K562 (cell line): ENCODE measurements at regions not wholly inside any gene's neighbourhood (a gene's known extent, or its start where the extent isn't known, plus 50 kb on each side); places are given as distances from the start of the nearest gene placed in this dataset.

ENCODE experiments used
- ATAC-seq: fragments of 200-7000 bp; cut with Tn5 transposase; 3 replicates; pipeline ENCODE4 v1.9.1; 2020; ENCODE audit warnings: moderate library complexity
- BruUV-seq: library from RNA; stranded (reverse); fragments of 400-500 nt; replicated peaks from 2 replicates; lab custom pipeline; 2021; lab: Mats Ljungman, UMichigan
- CTCF ChIA-PET: fragments of 300-600 bp; formaldehyde crosslinking; extraction: SDS; loops from one replicate; lab custom pipeline; 2021; ENCODE audit warnings: low intra/inter-chr PET ratio; lab: Yijun Ruan, JAX
- POLR2A ChIA-PET: fragments of 300-600, 350-650 bp; sonication (Branson Sonifier 250); formaldehyde crosslinking; extraction: SDS; loops from one replicate; lab custom pipeline; 2021; ENCODE audit warnings: antibody characterized with exemption, inconsistent platforms; lab: Yijun Ruan, JAX
- DNase-seq, 4 experiments: peaks; one replicate each; pipeline versions ENCODE4 v3.0.0 to v3.0.0-alpha.2; 2011 to 2018; ENCODE audit warnings: low spot score in 3 of 4, mixed read lengths in 3 of 4; ENCODE audit errors: extremely low read depth in 1 of 4
- FAIRE-seq: peaks from 2 replicates; lab custom pipeline; 2011; peaks lifted over from hg19 to GRCh38; lab: Jason Lieb, UNC
- H2AFZ ChIP-seq: 2 replicates; pipeline ENCODE4 v1.6.0; 2011; ENCODE audit warnings: low read depth, low read length, control low read depth, inconsistent platforms
- H3K27ac ChIP-seq: fragments of 200-600 bp; 3 replicates; pipeline ENCODE4 v1.8.0; 2011; ENCODE audit warnings: low read depth, mild to moderate bottlenecking, control low read depth, inconsistent platforms, low read length, moderate library complexity, mixed read lengths; ENCODE audit errors: extremely low read depth
- H3K27me3 ChIP-seq, 2 experiments: fragments of 300-600 bp in 1 of 2; 2 replicates in 1 of 2; 3 replicates in 1 of 2; pipeline versions ENCODE4 v1.6.0 to v1.8.0; 2011; ENCODE audit warnings: inconsistent platforms in 2 of 2, low read length in 2 of 2, mild to moderate bottlenecking in 1 of 2, mixed read lengths in 1 of 2, moderate library complexity in 1 of 2; ENCODE audit not compliant: control insufficient read depth in 2 of 2, insufficient read depth in 2 of 2
- H3K36me3 ChIP-seq: fragments of 300-600 bp; 3 replicates; pipeline ENCODE4 v1.8.0; 2011; ENCODE audit warnings: mild to moderate bottlenecking, low read length, inconsistent platforms; ENCODE audit not compliant: control insufficient read depth, insufficient read depth
- H3K4me1 ChIP-seq, 2 experiments: fragments of 200-600 bp in 1 of 2; replicated peaks in 1 of 2; 2 replicates in 1 of 2; 3 replicates in 1 of 2; pipeline versions ENCODE4 v1.5.1 to v1.8.0; 2011; ENCODE audit warnings: inconsistent platforms in 2 of 2, low read length in 2 of 2, mild to moderate bottlenecking in 1 of 2, mixed read lengths in 1 of 2, moderate library complexity in 1 of 2; ENCODE audit not compliant: control insufficient read depth in 2 of 2, insufficient read depth in 2 of 2
- H3K4me2 ChIP-seq: 2 replicates; pipeline ENCODE4 v1.6.1; 2011; ENCODE audit warnings: low read length, control low read depth, inconsistent platforms, mixed read lengths; ENCODE audit not compliant: insufficient read depth
- H3K4me3 ChIP-seq: fragments of 200-600 bp; sonication (generic), shearing (Covaris generic); 2 replicates; pipeline ENCODE4 v1.5.1; 2016; ENCODE audit warnings: control low read depth, inconsistent platforms
- H3K79me2 ChIP-seq: fragments of 200-600 bp; 3 replicates; pipeline ENCODE4 v1.8.0; 2011; ENCODE audit warnings: low read length, inconsistent platforms; ENCODE audit not compliant: control insufficient read depth, insufficient read depth
- H3K9ac ChIP-seq, 2 experiments: 2 replicates each; pipeline versions ENCODE4 v1.6.0 to v1.6.1; 2011; ENCODE audit warnings: low read depth in 2 of 2, low read length in 2 of 2, control low read depth in 1 of 2, inconsistent platforms in 1 of 2, mild to moderate bottlenecking in 1 of 2, mixed read lengths in 1 of 2; ENCODE audit not compliant: insufficient read depth in 1 of 2
- H3K9me1 ChIP-seq: one replicate; pipeline ENCODE4 v1.6.0; 2011; ENCODE audit warnings: inconsistent platforms, mild to moderate bottlenecking, low read length, moderate library complexity; ENCODE audit not compliant: control insufficient read depth, insufficient read depth
- H3K9me3 ChIP-seq: replicated peaks from 2 replicates; pipeline ENCODE4 v1.5.1; 2011; ENCODE audit warnings: low read depth, low read length, inconsistent platforms; ENCODE audit not compliant: control insufficient read depth, insufficient read depth
- H4K20me1 ChIP-seq: replicated peaks from 2 replicates; pipeline ENCODE4 v1.6.1; 2011; ENCODE audit warnings: low read length, inconsistent platforms, mixed read lengths; ENCODE audit not compliant: control insufficient read depth, insufficient read depth
- EHMT2 ChIP-seq: fragments of 450-650 bp; IDR thresholded peaks from 2 replicates; pipeline ENCODE4 v1.6.1; 2018; ENCODE audit warnings: antibody characterized with exemption
- ILK ChIP-seq: fragments of 450-650 bp; IDR thresholded peaks from 2 replicates; pipeline ENCODE4 v1.6.1; 2016; ENCODE audit warnings: missing genetic modification characterization, low read depth, mild to moderate bottlenecking, missing compliant biosample characterization, moderate library complexity, borderline replicate concordance
- KDM2B ChIP-seq: fragments of 250-450 bp; sonication (Bioruptor Pico); IDR thresholded peaks from 2 replicates; pipeline ENCODE4 v1.8.0; 2021; ENCODE audit warnings: mild to moderate bottlenecking, moderate library complexity
- KDM4B ChIP-seq, 2 experiments: fragments of 450-650 bp in 1 of 2; sonication (generic) in 1 of 2; IDR thresholded peaks; 2 replicates each; pipeline ENCODE4 v1.6.1; 2016 to 2017; ENCODE audit warnings: borderline replicate concordance in 2 of 2, antibody characterized with exemption in 1 of 2, low read depth in 1 of 2, mild to moderate bottlenecking in 1 of 2
- PCBP2 ChIP-seq: fragments of 200-400 bp; formaldehyde crosslinking; IDR thresholded peaks from 2 replicates; pipeline ENCODE4 v1.6.1; 2018; ENCODE audit warnings: low read length, low read depth, mild to moderate bottlenecking, moderate library complexity; ENCODE audit not compliant: poor library complexity, severe bottlenecking
- SREBF1 ChIP-seq: fragments of 150-350 bp; IDR thresholded peaks from 2 replicates; pipeline ENCODE4 v1.6.1; 2014; ENCODE audit warnings: antibody characterized with exemption, low read depth, low read length, borderline replicate concordance
- ZBTB17 ChIP-seq: fragments of 450-650 bp; formaldehyde crosslinking; IDR thresholded peaks from 2 replicates; pipeline ENCODE4 v1.4.0; 2020; ENCODE audit warnings: mild to moderate bottlenecking
- ZFPM2 ChIP-seq: fragments of 250-450 bp; sonication (Bioruptor Pico); IDR thresholded peaks from 2 replicates; pipeline ENCODE4 v1.5.1; 2022; ENCODE audit warnings: mild to moderate bottlenecking
- ZNF140 ChIP-seq: fragments of 250-450 bp; sonication (Bioruptor Pico); IDR thresholded peaks from 2 replicates; pipeline ENCODE4 v1.8.0; 2021; ENCODE audit warnings: moderate library complexity, mild to moderate bottlenecking, inconsistent platforms
- ZNF174 ChIP-seq: fragments of 250-450 bp; sonication (Bioruptor Pico); IDR thresholded peaks from 2 replicates; pipeline ENCODE4 v1.4.0; 2020; ENCODE audit warnings: mild to moderate bottlenecking
- ZNF408 ChIP-seq: fragments of 250-450 bp; sonication (Bioruptor Pico); IDR thresholded peaks from 2 replicates; pipeline ENCODE4 v1.4.0; 2020; ENCODE audit warnings: low read depth, mild to moderate bottlenecking, moderate library complexity
- ZNF444 ChIP-seq: fragments of 250-450 bp; sonication (Bioruptor Pico); IDR thresholded peaks from 2 replicates; pipeline ENCODE4 v1.4.0; 2020; ENCODE audit warnings: mild to moderate bottlenecking, moderate library complexity
- WGBS: fragments of 100-300 bp; shearing (Covaris generic); methylation state at CpG from one replicate; pipeline ENCODE4 v1.1.6; 2016; ENCODE audit warnings: low coverage, mixed read lengths; ENCODE audit not compliant: insufficient coverage; ENCODE audit errors: missing lambda C conversion rate; 5-methylcytosine and 5-hydroxymethylcytosine counted together
- in situ Hi-C: fragments of 300-500 bp; cut with MboI; formaldehyde crosslinking; loops from 4 replicates; pipeline ENCODE4 v1.15.0; 2018; ENCODE audit warnings: inconsistent platforms, mixed read lengths
- intact Hi-C: fragments of 100-400 bp; cut with micrococcal nuclease; formaldehyde crosslinking; loops from 2 replicates; pipeline ENCODE4 v1.14.2; 2022
- TF ChIP-seq, protein P1 (sequence below): conservative IDR thresholded peaks from 2 replicates; pipeline ENCODE4 v1.6.1; 2011; ENCODE audit warnings: low read depth, mild to moderate bottlenecking, low read length; ENCODE audit not compliant: control insufficient read depth
- TF ChIP-seq, protein P2 (sequence below): fragments of 250-450 bp; sonication (Bioruptor Pico); IDR thresholded peaks from 2 replicates; pipeline ENCODE4 v1.8.0; 2021; ENCODE audit warnings: moderate library complexity, mild to moderate bottlenecking, inconsistent platforms
- TF ChIP-seq, protein P3 (sequence below): fragments of 450-650 bp; IDR thresholded peaks from 2 replicates; pipeline ENCODE4 v1.6.1; 2017; ENCODE audit warnings: antibody characterized with exemption, mild to moderate bottlenecking
- TF ChIP-seq, protein P4 (sequence below): fragments of 450-650 bp; IDR thresholded peaks from 2 replicates; pipeline ENCODE4 v1.6.1; 2016

GRCh38 chr6:23523771-23524170, 602.2 kb upstream of the NRSN1 start:
- no peaks in the 10 kb centered on the region for H3K36me3 ChIP-seq
- no peaks in the 10 kb centered on the region for H3K9me1 ChIP-seq
- H3K9me3 ChIP-seq, result 0 out of 2 replicates have a peak, but pooled peaks cover 3% of the 10 kb centered on the region
- ChIA-PET CTCF (no interaction called here), POLR2A (no interaction called here)
- TF ChIP-seq ILK (tag) (no peak), ZNF174 (CRISPR knock-in tag) (no peak), KDM2B (no peak), ZFPM2 (CRISPR knock-in tag) (no peak), ZNF408 (CRISPR knock-in tag) (no peak), KDM4B (IDR thresholded peaks at IDR 0.05; ENCODE audit: borderline replicate concordance in 2 of 2, low read depth in 1 of 2) (no peak), EHMT2 (no peak), ZNF444 (no peak), SREBF1 (no peak), PCBP2 (no peak), ZNF140 (CRISPR knock-in tag) (no peak), ZBTB17 (no peak)
- TF ChIP-seq, protein P1, sequence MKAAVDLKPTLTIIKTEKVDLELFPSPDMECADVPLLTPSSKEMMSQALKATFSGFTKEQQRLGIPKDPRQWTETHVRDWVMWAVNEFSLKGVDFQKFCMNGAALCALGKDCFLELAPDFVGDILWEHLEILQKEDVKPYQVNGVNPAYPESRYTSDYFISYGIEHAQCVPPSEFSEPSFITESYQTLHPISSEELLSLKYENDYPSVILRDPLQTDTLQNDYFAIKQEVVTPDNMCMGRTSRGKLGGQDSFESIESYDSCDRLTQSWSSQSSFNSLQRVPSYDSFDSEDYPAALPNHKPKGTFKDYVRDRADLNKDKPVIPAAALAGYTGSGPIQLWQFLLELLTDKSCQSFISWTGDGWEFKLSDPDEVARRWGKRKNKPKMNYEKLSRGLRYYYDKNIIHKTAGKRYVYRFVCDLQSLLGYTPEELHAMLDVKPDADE, result no peak
- TF ChIP-seq, protein P2, sequence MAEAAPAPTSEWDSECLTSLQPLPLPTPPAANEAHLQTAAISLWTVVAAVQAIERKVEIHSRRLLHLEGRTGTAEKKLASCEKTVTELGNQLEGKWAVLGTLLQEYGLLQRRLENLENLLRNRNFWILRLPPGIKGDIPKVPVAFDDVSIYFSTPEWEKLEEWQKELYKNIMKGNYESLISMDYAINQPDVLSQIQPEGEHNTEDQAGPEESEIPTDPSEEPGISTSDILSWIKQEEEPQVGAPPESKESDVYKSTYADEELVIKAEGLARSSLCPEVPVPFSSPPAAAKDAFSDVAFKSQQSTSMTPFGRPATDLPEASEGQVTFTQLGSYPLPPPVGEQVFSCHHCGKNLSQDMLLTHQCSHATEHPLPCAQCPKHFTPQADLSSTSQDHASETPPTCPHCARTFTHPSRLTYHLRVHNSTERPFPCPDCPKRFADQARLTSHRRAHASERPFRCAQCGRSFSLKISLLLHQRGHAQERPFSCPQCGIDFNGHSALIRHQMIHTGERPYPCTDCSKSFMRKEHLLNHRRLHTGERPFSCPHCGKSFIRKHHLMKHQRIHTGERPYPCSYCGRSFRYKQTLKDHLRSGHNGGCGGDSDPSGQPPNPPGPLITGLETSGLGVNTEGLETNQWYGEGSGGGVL, result no peak
- TF ChIP-seq, protein P3, sequence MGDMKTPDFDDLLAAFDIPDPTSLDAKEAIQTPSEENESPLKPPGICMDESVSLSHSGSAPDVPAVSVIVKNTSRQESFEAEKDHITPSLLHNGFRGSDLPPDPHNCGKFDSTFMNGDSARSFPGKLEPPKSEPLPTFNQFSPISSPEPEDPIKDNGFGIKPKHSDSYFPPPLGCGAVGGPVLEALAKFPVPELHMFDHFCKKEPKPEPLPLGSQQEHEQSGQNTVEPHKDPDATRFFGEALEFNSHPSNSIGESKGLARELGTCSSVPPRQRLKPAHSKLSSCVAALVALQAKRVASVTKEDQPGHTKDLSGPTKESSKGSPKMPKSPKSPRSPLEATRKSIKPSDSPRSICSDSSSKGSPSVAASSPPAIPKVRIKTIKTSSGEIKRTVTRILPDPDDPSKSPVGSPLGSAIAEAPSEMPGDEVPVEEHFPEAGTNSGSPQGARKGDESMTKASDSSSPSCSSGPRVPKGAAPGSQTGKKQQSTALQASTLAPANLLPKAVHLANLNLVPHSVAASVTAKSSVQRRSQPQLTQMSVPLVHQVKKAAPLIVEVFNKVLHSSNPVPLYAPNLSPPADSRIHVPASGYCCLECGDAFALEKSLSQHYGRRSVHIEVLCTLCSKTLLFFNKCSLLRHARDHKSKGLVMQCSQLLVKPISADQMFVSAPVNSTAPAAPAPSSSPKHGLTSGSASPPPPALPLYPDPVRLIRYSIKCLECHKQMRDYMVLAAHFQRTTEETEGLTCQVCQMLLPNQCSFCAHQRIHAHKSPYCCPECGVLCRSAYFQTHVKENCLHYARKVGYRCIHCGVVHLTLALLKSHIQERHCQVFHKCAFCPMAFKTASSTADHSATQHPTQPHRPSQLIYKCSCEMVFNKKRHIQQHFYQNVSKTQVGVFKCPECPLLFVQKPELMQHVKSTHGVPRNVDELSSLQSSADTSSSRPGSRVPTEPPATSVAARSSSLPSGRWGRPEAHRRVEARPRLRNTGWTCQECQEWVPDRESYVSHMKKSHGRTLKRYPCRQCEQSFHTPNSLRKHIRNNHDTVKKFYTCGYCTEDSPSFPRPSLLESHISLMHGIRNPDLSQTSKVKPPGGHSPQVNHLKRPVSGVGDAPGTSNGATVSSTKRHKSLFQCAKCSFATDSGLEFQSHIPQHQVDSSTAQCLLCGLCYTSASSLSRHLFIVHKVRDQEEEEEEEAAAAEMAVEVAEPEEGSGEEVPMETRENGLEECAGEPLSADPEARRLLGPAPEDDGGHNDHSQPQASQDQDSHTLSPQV, result no peak
- TF ChIP-seq, protein P4, sequence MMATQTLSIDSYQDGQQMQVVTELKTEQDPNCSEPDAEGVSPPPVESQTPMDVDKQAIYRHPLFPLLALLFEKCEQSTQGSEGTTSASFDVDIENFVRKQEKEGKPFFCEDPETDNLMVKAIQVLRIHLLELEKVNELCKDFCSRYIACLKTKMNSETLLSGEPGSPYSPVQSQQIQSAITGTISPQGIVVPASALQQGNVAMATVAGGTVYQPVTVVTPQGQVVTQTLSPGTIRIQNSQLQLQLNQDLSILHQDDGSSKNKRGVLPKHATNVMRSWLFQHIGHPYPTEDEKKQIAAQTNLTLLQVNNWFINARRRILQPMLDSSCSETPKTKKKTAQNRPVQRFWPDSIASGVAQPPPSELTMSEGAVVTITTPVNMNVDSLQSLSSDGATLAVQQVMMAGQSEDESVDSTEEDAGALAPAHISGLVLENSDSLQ, result no peak
- DNase-seq (no peak), FAIRE-seq (no peak), ATAC-seq (no peak)
- WGBS, result 3% methylated on average over 2 of the region's 2 CpGs
- BruUV-seq, result no TSS peak
- no peak overlapping the region for H3K4me3 ChIP-seq
- H3K79me2 ChIP-seq, result no peaks in the 10 kb centered on the region
- no peaks in the 10 kb centered on the region for H3K27me3 ChIP-seq
- H3K4me1 ChIP-seq, result no peaks in the 10 kb centered on the region
- H3K4me2 ChIP-seq, result no peak overlapping the region
- intact Hi-C loops, result no loop called here
- in situ Hi-C loops, result no loop called here
- H4K20me1 ChIP-seq, result no peaks in the 10 kb centered on the region
- H3K9ac ChIP-seq, result no peak overlapping the region
- H2AFZ ChIP-seq, result no peak overlapping the region
- H3K27ac ChIP-seq, result no peak overlapping the region
